GM19025 (cell line): ENCODE measurements at regions not wholly inside any gene's neighbourhood (a gene's known extent, or its start where the extent isn't known, plus 50 kb on each side); places are given as distances from the start of the nearest gene placed in this dataset.

ENCODE experiments used
- ATAC-seq: cut with Tn5 transposase; IDR thresholded peaks from one replicate; pipeline ENCODE4 v1.9.1; 2021; ENCODE audit warnings: mild to moderate bottlenecking, low read depth, moderate library complexity; ENCODE audit not compliant: unreplicated experiment

- no peak for ATAC-seq
Observed at GRCh38 chr13:40422588-40423235, 243.7 kb downstream of the FOXO1 start.

DNA sequence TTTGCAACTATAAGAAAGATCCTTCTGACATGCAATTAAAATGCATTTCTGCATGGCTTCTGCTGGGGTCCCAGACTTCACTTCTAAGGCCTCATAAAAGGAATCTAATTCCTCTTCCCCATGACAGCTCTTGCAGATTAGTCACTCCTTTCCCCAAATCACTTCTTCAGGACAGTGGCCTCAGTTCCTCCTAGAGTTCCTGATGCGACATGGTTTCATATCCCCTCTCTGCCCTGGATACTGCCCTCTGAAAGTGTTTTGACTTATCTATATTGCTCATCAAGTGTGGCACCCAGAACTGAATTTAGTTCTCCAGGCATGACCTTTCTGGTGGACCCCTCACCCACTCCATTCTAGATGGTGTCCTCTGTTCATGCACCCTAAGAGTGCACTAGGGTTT, 238.1 kb downstream of the FOXO1 start:
- ATAC-seq, result no peak

GRCh38 chr13:40429706-40430545, 236.5 kb downstream of the FOXO1 start:
- ATAC-seq, result no peak

DNA sequence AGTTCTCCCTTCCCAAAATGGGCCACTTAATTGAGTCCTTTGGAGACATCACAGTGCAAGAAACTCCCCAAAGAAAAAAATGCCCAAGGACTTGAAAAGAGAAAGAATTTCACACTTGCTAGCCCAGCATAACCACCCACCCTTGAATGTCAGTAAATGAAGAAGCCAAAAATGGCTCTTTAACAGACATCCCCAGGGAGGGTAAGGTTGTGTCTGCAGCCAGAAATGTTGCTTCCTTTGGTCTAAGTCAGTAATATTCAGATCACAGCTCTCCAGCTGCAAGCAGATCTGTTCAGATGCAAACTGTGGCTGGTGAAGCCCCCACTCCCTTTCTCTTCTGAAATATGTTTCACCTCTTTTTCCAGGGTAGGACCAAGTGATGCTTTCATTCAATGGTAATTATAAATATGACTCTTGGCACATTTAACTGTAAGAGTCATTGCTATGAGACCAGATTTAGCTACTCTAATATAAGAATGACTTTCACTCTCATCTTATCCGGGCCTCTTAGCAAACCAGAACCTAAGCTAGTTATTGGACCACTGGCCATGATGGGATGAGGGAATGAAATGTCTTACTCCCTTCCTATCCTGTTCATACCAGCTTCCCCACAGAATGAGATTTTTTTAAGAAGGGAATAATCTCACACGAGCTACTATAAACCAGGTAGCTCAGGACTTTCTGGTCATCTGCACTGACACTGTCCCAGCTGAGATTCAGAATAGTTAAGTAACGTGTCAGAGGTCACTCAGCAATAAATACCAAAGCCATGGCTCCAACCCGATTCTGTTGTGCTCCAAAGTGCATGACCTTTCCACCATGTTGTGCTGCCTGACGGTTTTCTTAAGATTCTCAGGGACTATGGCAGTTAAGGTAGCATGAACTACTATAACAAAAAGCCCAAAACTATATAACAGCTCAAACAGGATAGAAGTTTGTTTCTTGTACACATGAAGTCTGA, 234.1 kb downstream of the FOXO1 start:
- peak; percentile 59 for ATAC-seq

DNA sequence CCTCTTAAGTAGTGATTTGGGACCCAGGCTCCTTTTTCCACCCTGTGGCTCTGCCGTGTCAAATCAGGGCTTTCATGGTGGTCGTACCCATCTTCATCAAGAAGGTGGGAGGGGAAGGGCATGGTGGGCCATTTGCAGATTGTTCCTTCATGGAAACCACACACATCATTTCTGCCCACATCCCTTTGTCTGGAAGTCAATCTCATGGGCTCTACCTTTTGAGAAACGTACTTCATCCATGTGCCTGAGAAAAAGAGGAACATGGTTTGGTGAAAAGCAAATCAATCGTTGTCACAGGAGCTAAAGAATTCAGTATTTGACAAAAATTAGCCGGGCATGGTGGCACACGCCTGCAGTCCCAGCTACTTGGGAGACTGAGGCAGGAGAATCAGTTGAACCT, 233.4 kb downstream of the FOXO1 start:
- no peak for ATAC-seq

- ATAC-seq, result no peak
Observed at GRCh38 chr13:40433577-40433976, 232.9 kb downstream of the FOXO1 start.

DNA sequence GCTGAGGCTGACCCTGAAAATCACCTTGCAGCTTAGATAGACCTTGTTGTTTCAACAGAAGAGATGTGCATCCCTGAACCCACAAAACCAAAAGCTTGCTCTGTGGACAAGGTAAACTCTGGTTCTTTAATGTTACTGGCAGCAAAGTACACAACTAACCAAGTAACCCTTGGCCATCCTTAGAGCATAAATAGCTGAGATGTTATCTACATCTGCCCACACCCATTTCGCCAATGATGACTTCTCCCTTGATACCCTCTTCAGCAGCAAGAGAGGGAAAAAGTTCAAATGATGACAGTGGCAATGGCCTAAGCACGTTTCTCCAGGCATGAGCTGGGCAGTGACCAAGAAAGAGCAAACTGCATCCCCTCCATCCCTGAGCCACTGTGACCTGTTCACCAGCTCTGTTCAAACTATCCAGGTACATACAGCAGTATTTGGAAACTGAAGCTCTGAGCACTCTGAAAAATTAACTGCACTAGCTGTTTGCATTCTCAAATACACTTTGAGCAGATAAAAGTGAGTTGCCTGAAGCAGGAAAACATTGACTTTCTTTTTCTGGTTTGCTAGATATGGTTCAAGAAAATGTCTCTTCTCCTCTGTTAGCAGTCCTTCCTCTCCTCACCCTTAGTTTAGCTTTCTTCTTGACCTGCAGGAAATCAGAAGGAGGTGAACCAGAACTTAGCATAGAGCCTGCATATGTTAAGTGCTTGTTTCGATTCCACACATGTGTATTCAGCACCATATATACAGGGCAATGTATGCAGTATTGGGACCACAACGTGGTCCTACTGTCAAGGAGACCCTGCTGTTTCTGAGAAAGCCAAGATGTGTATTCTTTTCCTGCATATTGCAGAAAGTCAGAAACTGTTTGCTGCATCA, 231.7 kb downstream of the FOXO1 start:
- ATAC-seq, result no peak

- ATAC-seq, result no peak
Observed at GRCh38 chr13:40438022-40438680, 228.3 kb downstream of the FOXO1 start.

- ATAC-seq, result no peak
Observed at GRCh38 chr13:40438999-40439797, 227.2 kb downstream of the FOXO1 start.

DNA sequence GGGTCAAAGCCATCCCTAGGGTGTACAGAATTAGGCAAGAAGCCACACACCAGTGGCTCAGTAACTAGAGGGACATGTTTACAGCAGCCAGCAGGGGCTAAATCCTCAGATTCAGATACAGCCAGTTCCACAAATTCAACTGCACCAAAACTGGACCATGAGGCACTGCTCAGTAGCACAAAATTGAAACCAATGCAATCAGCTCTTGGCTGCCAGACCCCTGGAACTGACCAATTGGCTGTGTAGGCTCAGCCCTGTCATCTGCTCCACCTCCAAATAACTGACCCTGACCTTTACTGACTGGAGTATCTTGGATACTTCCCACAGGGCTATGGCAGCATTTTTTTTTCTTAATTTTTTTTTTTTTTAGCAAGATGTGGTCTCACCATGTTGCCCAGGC, 226.5 kb downstream of the FOXO1 start:
- no peak for ATAC-seq

DNA sequence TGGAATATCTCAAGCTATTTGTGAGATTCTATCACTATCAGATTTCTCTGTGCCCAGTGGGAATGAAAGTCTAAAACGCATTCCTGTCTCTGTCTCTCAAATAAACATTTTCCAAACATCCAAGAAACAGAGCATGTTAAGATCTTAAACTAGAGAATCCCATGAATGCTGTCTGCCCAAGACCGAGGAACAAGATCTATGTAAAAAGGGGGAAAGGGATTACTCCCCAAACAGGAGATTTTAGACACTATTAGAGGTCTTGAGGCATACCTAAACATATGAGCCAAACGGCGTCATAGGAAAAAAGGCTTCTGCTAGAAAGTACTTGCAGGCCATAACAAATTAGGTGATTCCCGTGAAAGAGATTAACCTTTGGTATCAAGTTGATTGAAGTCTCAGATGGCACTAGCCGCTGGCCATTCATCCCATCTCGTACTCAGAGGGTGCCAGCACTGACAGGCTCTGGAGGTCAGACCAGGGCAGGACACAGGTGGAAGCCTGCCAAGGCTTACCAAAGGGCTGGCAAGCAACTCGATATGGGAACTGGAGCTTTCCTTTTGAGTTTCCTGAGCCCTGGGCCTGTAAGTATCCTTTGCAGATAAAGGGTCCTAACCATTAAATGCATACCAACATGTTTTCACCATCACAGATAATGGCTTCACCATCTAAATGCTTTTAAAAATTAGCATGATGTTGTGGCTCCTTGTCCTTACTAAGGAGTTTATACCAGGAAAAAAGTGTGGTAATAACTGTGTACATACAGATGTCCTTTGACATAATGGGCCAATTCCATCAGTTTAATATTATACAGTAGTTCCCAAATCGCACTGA, 225.2 kb downstream of the FOXO1 start:
- no peak for ATAC-seq

- no peak for ATAC-seq
Observed at GRCh38 chr13:40442231-40442630, 224.2 kb downstream of the FOXO1 start.

DNA sequence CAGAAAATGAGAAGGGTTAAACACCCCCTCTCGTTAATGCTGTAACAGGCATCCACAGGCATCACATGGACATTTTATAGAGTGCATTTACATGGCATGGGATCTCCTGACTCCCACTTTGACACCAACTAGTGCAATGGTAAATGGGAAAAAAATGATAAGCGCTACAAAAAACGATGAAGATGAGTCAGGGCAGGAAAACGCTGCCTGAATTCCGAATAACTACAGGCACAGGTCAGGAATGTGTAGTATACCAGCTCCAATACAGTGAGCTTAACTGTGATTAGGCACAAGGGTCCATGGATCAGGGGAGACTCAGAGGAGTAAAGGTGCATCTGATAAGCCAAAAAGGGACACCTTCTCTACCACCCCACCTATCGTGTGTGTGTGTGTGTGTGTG, 223.6 kb downstream of the FOXO1 start:
- ATAC-seq, result no peak

GRCh38 chr13:40444241-40444640, 222.2 kb downstream of the FOXO1 start:
- no peak for ATAC-seq

DNA sequence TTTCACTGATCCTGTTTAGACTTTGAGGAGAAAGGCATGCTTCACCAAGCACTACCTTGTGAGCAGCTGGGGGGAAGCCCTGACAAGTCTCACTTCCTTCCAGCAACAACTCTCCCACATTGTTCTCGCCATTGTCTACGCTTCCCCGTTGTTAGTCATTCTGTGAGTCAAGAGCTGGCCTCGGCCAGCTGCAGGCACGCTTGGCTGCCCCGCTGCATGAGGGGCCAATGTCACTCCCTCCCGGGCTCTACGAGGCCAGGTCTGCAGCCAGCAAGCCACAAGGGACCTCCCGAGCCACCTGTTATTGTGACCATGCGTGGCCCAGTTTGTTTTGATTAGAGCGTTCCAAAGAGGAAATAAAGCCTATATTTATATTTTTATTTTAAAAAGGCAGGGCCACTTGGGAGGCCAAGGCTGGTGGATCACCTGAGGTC, 220.9 kb downstream of the FOXO1 start:
- peak; percentile 99 for ATAC-seq

GRCh38 chr13:40446365-40446764, 220.1 kb downstream of the FOXO1 start:
- ATAC-seq, result no peak

DNA sequence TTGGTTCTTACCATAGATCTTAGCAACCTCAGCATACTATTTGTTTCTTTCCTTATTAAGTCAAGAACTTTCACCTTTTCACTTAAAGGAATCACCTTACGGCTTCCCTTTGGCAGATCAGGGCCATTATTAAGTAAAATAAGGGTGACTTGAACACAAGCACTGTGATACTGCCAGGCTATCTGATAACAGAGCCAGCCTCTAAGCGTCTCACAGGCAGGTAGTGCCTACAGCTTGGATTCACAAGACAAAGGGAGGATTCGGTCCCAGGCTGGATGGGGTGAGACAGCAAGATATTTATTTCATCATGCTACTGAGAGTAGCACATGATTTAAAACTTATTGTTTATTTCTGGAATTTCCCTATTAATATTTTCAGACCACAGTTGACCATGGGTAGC, 218.6 kb downstream of the FOXO1 start:
- ATAC-seq, result no peak
